ENCODE measurements at regions not wholly inside any gene's neighbourhood (a gene's known extent, or its start where the extent isn't known, plus 50 kb on each side); places are given as distances from the start of the nearest gene placed in this dataset.

GRCh38 chr2:105538840-105539239, 140.0 kb upstream of the FHL2 start:
- TF ChIP-seq CTCF (IDR thresholded peaks at IDR 0.05; ENCODE audit: insufficient read depth in 1 of 2, low read depth in 1 of 2, low read length in 1 of 2, severe bottlenecking in 1 of 2, unreplicated experiment in 1 of 2): no peak
- CTCF ChIA-PET: no interaction called here
- Mint-ChIP-seq H3K9me3 (ENCODE audit: unreplicated experiment) (no peaks in the 10 kb centered on the region), H3K27ac (ENCODE audit: unreplicated experiment) (no peak overlapping the region), H3K4me3 (ENCODE audit: unreplicated experiment) (no peak overlapping the region), H3K36me3 (ENCODE audit: insufficient read depth, unreplicated experiment) (no peaks in the 10 kb centered on the region), H3K27me3 (ENCODE audit: insufficient read depth, unreplicated experiment) (peaks cover 2% of the 10 kb centered on the region), H3K4me1 (ENCODE audit: low read depth, unreplicated experiment) (peaks cover 9% of the 10 kb centered on the region)
- intact Hi-C loops (cut with micrococcal nuclease; ENCODE audit: unreplicated experiment): no loop called here
- H3K4me3 ChIP-seq (ENCODE audit: low read depth, low read length): no peak overlapping the region
- peaks cover 3% of the 10 kb centered on the region; the same call in 1 of the 2 replicates for H3K4me1 ChIP-seq
- H3K27me3 ChIP-seq (replicated peaks; ENCODE audit: control insufficient read depth, insufficient read depth, low read length): no peaks in the 10 kb centered on the region
- no peaks in the 10 kb centered on the region for H3K9me3 ChIP-seq
- no peak for DNase-seq
- H3K36me3 ChIP-seq (ENCODE audit: control insufficient read depth, insufficient read depth, low read length): no peaks in the 10 kb centered on the region
- POLR2A ChIA-PET: no interaction called here
- BruUV-seq (replicated peaks): no TSS peak

DNA sequence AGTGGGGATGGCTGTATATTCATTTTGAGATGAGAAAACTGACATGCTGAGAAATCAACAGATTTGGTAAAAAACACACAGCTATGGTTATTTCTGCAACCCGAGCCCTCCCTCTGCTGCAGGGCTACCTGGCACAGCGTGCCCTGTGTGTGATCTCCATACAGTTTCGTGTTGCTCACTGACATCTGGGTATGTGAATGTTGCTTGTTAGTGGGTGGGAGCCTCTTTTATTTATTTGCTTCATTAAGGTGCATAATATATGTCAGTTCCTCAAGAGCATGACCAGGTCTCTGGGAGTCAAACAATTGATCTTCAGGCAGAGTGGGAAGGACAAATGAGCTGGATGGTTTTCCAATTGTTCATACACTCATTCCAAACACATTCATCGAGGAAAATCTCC, 139.1 kb upstream of the FHL2 start:
- ChIA-PET POLR2A (no interaction called here), CTCF (interaction anchor here (0.8 kb wide), 1 partner anchor 193 kb away, joined by 3 read pairs; no protein-coding TSS in a partner anchor)
- H3K9me3 Mint-ChIP-seq (ENCODE audit: unreplicated experiment): no peaks in the 10 kb centered on the region
- H3K27me3 Mint-ChIP-seq (ENCODE audit: insufficient read depth, unreplicated experiment): peaks cover 2% of the 10 kb centered on the region
- no peaks in the 10 kb centered on the region for H3K36me3 ChIP-seq (ENCODE audit: control insufficient read depth, insufficient read depth, low read length)
- H3K9me3 ChIP-seq: no peaks in the 10 kb centered on the region
- TF ChIP-seq CTCF (IDR thresholded peaks at IDR 0.05; ENCODE audit: insufficient read depth in 1 of 2, low read depth in 1 of 2, low read length in 1 of 2, severe bottlenecking in 1 of 2, unreplicated experiment in 1 of 2): no peak
- peaks cover 9% of the 10 kb centered on the region for H3K4me1 Mint-ChIP-seq (ENCODE audit: low read depth, unreplicated experiment)
- peaks cover 3% of the 10 kb centered on the region; the same call in 1 of the 2 replicates for H3K4me1 ChIP-seq
- no peaks in the 10 kb centered on the region for H3K36me3 Mint-ChIP-seq (ENCODE audit: insufficient read depth, unreplicated experiment)
- intact Hi-C loops (cut with micrococcal nuclease; ENCODE audit: unreplicated experiment): no loop called here
- DNase-seq: no peak
- no TSS peak for BruUV-seq (replicated peaks)
- H3K4me3 ChIP-seq (ENCODE audit: low read depth, low read length): no peak overlapping the region
- no peaks in the 10 kb centered on the region for H3K27me3 ChIP-seq (replicated peaks; ENCODE audit: control insufficient read depth, insufficient read depth, low read length)
- no peak overlapping the region for H3K4me3 Mint-ChIP-seq (ENCODE audit: unreplicated experiment)
- no peak overlapping the region for H3K27ac Mint-ChIP-seq (ENCODE audit: unreplicated experiment)

DNA sequence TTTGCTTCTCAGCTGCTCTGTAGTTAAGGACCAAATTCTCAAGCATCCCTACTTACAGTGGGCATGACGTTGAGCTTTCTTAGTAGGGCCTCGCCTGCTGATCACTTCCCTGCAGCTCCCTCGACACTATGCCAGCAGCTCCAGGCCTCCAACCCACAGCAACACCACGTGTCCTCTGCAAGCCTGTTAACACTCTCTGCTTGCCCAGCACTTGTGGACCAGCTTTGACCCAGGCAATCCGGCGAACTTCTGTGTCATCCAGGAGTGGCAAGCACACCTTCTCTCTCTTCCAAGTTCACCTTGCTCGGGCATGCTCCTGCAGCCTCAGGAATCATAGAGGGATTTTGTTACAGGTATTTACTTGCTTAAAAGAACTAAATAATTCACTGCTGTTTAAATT, 138.6 kb upstream of the FHL2 start:
- H3K9me3 ChIP-seq: no peaks in the 10 kb centered on the region
- POLR2A ChIA-PET: no interaction called here
- TF ChIP-seq CTCF (IDR thresholded peaks at IDR 0.05; ENCODE audit: insufficient read depth in 1 of 2, low read depth in 1 of 2, low read length in 1 of 2, severe bottlenecking in 1 of 2, unreplicated experiment in 1 of 2): no peak
- no peak overlapping the region for H3K4me3 ChIP-seq (ENCODE audit: low read depth, low read length)
- no peaks in the 10 kb centered on the region for H3K36me3 Mint-ChIP-seq (ENCODE audit: insufficient read depth, unreplicated experiment)
- peaks cover 9% of the 10 kb centered on the region for H3K4me1 Mint-ChIP-seq (ENCODE audit: low read depth, unreplicated experiment)
- H3K36me3 ChIP-seq (ENCODE audit: control insufficient read depth, insufficient read depth, low read length): no peaks in the 10 kb centered on the region
- intact Hi-C loops (cut with micrococcal nuclease; ENCODE audit: unreplicated experiment): no loop called here
- BruUV-seq (replicated peaks): no TSS peak
- CTCF ChIA-PET: interaction anchor here (0.8 kb wide), 1 partner anchor 193 kb away, joined by 3 read pairs; no protein-coding TSS in a partner anchor
- no peak overlapping the region for H3K4me3 Mint-ChIP-seq (ENCODE audit: unreplicated experiment)
- H3K9me3 Mint-ChIP-seq (ENCODE audit: unreplicated experiment): no peaks in the 10 kb centered on the region
- no peak for DNase-seq
- H3K4me1 ChIP-seq: peaks cover 3% of the 10 kb centered on the region; the same call in 1 of the 2 replicates
- H3K27me3 Mint-ChIP-seq (ENCODE audit: insufficient read depth, unreplicated experiment): peaks cover 2% of the 10 kb centered on the region
- no peaks in the 10 kb centered on the region for H3K27me3 ChIP-seq (replicated peaks; ENCODE audit: control insufficient read depth, insufficient read depth, low read length)
- H3K27ac Mint-ChIP-seq (ENCODE audit: unreplicated experiment): no peak overlapping the region
